Immature natural killer cell (primary cell): ENCODE measurements at regions not wholly inside any gene's neighbourhood (a gene's known extent, or its start where the extent isn't known, plus 50 kb on each side); places are given as distances from the start of the nearest gene placed in this dataset.

ENCODE experiments used
- DNase-seq, 3 donors: peaks; one replicate each; pipeline ENCODE4 v3.0.0; 2022; ENCODE audit warnings: mixed read lengths in 1 of 3
- H3K27ac Mint-ChIP-seq, 6 donors: one replicate each; pipeline ENCODE4 v1.8.0; 2020; ENCODE audit warnings: mixed read lengths in 6 of 6, mild to moderate bottlenecking in 5 of 6, inconsistent platforms in 4 of 6, moderate library complexity in 3 of 6
- H3K27me3 Mint-ChIP-seq, 3 donors: one replicate each; pipeline ENCODE4 v1.8.0; 2020 to 2021; ENCODE audit warnings: low read depth in 3 of 3, mild to moderate bottlenecking in 3 of 3, mixed read lengths in 3 of 3, moderate library complexity in 3 of 3, inconsistent platforms in 1 of 3
- H3K36me3 Mint-ChIP-seq, 3 donors: one replicate each; pipeline ENCODE4 v1.8.0; 2020; ENCODE audit warnings: mixed read lengths in 3 of 3, inconsistent platforms in 2 of 3, mild to moderate bottlenecking in 2 of 3
- H3K4me1 Mint-ChIP-seq, 2 donors: one replicate each; pipeline ENCODE4 v1.8.0; 2020; ENCODE audit warnings: inconsistent platforms in 2 of 2, mild to moderate bottlenecking in 2 of 2, mixed read lengths in 2 of 2, moderate library complexity in 1 of 2
- H3K4me3 Mint-ChIP-seq, 5 donors: one replicate each; pipeline ENCODE4 v1.8.0; 2020; ENCODE audit warnings: mild to moderate bottlenecking in 5 of 5, mixed read lengths in 5 of 5, inconsistent platforms in 3 of 5, moderate library complexity in 3 of 5
- H3K9me3 Mint-ChIP-seq, 6 donors: one replicate each; pipeline ENCODE4 v1.8.0; 2020; ENCODE audit warnings: mild to moderate bottlenecking in 6 of 6, mixed read lengths in 6 of 6, inconsistent platforms in 4 of 6, moderate library complexity in 3 of 6

DNA sequence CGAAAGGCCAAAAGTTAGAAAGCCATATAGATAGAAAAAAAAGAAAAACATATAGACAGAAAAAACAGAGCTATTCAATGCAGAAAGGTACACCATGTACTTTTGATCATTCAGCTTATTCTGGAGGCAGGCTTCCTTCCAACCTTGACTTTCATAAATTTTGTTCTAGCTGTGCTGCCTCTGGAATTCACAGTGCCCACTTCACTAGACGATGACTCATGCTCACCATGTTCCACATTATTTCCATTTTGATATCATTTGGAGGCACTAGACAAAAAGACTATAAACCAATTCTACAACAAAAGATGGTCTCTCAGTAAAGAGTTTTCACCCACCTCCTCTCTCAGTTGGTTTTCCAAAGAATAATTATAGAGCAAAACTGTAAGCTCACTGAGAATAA is 229.0 kb upstream of the IPO5 start:
- Mint-ChIP-seq H3K9me3 (peaks cover 0 to 9% (median 1%) of the 10 kb centered on the region in 6 donors), H3K27me3 (peaks cover 0 to 3% (median 2%) of the 10 kb centered on the region in 3 donors), H3K36me3 (no peaks in the 10 kb centered on the region), H3K27ac (no peak overlapping the region), H3K4me1 (no peaks in the 10 kb centered on the region), H3K4me3 (no peak overlapping the region)
- DNase-seq = no peak

DNA sequence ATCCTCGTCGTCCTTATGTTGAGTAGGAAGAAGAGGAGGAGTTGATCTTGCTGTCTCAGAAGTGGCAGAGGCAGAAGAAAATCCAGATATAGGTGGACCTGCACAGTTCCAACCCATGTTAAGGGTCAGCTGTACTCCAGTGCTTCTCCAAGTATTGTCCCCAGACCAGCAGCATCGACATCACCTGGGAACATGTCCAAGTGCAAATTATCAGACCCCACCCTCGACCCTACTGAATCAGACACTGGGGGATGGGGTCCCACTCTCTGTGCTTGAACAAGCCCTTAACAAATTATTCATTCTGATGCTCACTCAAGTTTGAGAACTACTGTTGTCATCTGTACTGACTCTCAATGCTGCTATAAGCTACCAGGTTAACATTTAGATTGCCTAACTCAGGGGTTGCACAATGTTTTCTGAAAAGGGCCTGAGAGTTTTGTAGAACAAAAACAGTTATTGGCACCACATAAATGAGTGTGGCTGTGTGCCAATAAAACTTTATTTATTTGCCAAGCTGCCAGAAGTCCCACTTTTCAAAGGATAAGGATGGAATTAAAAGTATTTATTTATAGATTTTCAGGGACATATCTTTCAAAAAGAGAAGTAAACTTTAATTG is 226.7 kb upstream of the IPO5 start:
- H3K4me3 Mint-ChIP-seq = no peak overlapping the region
- H3K27ac Mint-ChIP-seq = no peak overlapping the region
- DNase-seq = no peak
- H3K4me1 Mint-ChIP-seq = no peaks in the 10 kb centered on the region
- H3K36me3 Mint-ChIP-seq = no peaks in the 10 kb centered on the region
- H3K9me3 Mint-ChIP-seq = peaks cover 0 to 11% (median 5%) of the 10 kb centered on the region in 6 donors
- H3K27me3 Mint-ChIP-seq = peaks cover 1 to 2% (median 2%) of the 10 kb centered on the region in 3 donors

DNA sequence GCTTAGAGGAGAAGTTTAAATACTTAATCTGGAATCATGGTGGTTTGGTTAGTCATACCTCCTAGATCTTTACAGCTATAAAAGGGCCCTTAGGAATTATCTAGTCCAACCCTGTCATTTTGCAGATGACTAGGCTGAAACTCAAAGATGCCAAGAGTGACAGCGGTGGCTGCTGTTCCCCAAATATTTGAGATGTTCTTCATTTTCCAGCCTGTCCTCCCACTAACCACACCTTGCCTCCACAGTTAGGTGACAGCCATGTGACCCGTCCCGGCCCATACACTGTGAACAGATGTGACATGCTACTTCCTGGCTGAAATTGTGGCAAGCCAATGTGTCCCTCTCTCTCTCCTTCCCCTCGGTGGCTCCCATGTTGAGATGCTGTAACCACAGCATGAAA is 225.5 kb upstream of the IPO5 start:
- H3K36me3 Mint-ChIP-seq = no peaks in the 10 kb centered on the region
- DNase-seq = no peak
- peak overlapping the region in 1 of 5 donors; percentile 15 for H3K4me3 Mint-ChIP-seq
- peak overlapping the region in 1 of 6 donors; percentile 55 for H3K27ac Mint-ChIP-seq
- H3K4me1 Mint-ChIP-seq = no peaks in the 10 kb centered on the region
- peaks cover 0 to 2% (median 1%) of the 10 kb centered on the region in 3 donors for H3K27me3 Mint-ChIP-seq
- H3K9me3 Mint-ChIP-seq = peaks cover 0 to 9% (median 5%) of the 10 kb centered on the region in 6 donors

DNA sequence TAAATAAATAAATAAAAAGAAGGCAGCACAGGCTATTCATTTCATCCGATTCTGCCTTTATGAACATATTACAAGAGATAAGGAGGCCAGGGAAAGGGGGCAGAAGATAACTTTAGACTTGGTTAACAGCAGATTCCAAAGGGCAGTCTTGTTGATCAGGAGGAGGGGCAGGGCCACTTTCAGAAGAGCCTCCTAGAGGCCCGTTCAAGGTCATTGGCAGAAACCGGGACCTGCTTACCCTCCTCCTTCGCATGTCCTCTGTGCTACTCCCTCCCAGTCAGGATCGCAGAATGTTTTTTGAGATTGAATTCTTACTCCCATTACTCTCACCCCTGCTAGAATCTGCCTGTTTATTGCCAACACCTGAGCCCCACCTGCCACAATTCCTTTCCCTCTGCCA is 217.0 kb upstream of the IPO5 start:
- H3K36me3 Mint-ChIP-seq = no peaks in the 10 kb centered on the region
- DNase-seq = no peak
- no peaks in the 10 kb centered on the region for H3K4me1 Mint-ChIP-seq
- peaks cover 2 to 7% (median 3%) of the 10 kb centered on the region in 3 donors for H3K27me3 Mint-ChIP-seq
- no peak overlapping the region for H3K27ac Mint-ChIP-seq
- no peak overlapping the region for H3K4me3 Mint-ChIP-seq
- peaks cover 0 to 6% (median 2%) of the 10 kb centered on the region in 6 donors for H3K9me3 Mint-ChIP-seq

DNA sequence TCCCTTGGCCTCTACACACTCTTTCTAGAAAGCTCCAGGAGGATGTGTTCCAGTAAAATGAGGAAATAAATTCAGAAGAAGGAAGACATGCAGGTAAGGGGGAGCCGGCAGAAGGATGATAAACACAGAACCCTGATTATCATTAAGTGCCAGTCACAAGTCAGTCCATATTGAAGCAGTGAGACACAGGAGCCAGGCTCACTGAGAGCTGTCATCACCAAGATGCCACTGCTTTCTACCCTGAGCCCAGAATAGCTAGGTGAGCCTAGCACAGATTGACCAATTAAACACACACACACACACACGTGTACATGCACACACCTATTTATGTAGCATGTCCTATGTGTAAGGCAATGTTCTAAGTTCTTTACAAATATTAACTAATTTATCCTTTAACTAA is 211.4 kb upstream of the IPO5 start:
- peaks cover 0 to 5% (median 2%) of the 10 kb centered on the region in 3 donors for H3K27me3 Mint-ChIP-seq
- DNase-seq = no peak
- peaks cover 0 to 3% (median 1%) of the 10 kb centered on the region in 6 donors for H3K9me3 Mint-ChIP-seq
- no peaks in the 10 kb centered on the region for H3K36me3 Mint-ChIP-seq
- no peak overlapping the region for H3K27ac Mint-ChIP-seq
- H3K4me3 Mint-ChIP-seq = no peak overlapping the region
- H3K4me1 Mint-ChIP-seq = no peaks in the 10 kb centered on the region

DNA sequence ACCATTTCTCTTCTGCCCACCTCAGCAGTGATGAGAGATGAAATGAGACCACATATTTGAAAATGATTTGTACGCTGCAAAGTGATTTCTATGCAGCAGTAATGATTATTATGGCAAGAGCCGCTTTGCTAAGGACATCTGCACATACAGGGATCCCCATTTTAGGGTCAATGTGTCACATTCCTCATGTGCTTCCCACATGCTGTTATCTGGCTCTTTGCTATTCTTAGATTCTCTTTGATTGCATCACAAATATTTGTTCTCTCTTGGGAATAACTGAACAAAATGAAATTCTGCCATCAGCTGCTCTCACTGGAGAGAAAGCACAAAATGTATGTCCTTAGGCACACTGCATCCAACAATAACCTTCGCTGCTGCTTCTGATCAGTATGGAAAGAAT is 209.5 kb upstream of the IPO5 start:
- no peaks in the 10 kb centered on the region for H3K36me3 Mint-ChIP-seq
- peaks cover 0 to 3% (median 1%) of the 10 kb centered on the region in 6 donors for H3K9me3 Mint-ChIP-seq
- no peaks in the 10 kb centered on the region for H3K4me1 Mint-ChIP-seq
- H3K27ac Mint-ChIP-seq = no peak overlapping the region
- H3K27me3 Mint-ChIP-seq = peaks cover 0 to 4% (median 2%) of the 10 kb centered on the region in 3 donors
- H3K4me3 Mint-ChIP-seq = no peak overlapping the region
- DNase-seq = no peak

DNA sequence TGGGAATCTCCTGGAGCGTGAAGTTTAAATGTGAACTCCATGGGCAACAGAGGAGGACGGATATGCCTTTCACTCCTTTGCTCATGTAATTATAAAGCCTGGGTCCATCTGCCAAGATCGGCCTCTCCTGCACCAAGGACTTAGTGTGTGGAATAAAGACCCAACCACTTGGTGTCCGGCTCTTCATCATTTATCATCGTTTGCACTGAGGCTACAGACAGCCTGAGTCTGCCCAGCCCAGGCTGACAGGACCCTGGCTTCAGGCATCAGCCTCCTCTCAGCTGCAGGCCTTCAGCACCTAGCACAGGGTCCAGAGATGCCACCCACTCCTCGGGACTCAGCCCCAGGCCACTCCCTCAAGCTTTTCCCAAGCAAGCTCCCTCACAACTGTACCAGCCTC is 206.8 kb upstream of the IPO5 start:
- Mint-ChIP-seq H3K4me3 (no peak overlapping the region), H3K27ac (no peak overlapping the region), H3K36me3 (no peaks in the 10 kb centered on the region), H3K4me1 (no peaks in the 10 kb centered on the region), H3K27me3 (peaks cover 0 to 3% (median 2%) of the 10 kb centered on the region in 3 donors), H3K9me3 (peaks cover 0 to 6% (median 0%) of the 10 kb centered on the region in 6 donors)
- no peak for DNase-seq

DNA sequence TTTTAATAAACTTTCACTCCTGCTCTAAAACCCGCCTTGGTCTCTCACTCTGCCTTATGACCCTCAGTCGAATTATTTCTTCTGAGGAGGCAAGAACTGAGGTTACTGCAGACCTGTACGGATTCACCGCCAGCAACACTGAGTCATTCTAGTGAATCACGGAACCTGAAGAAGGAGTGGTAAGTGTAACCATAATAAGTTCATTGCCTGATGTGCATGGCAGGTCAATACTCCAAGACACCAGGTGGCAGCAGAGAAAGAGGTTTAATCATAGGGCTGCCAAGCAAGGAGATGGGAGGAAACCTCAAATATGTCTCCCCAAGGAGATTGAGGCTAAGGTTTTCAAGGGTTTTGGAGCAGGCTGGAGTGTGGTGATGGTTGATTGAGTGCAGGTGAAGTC is 204.3 kb upstream of the IPO5 start:
- no peak for DNase-seq
- Mint-ChIP-seq H3K27me3 (peaks cover 0 to 3% (median 2%) of the 10 kb centered on the region in 3 donors), H3K9me3 (peaks cover 0 to 11% (median 0%) of the 10 kb centered on the region in 6 donors), H3K4me3 (no peak overlapping the region), H3K27ac (no peak overlapping the region), H3K36me3 (no peaks in the 10 kb centered on the region), H3K4me1 (no peaks in the 10 kb centered on the region)

DNA sequence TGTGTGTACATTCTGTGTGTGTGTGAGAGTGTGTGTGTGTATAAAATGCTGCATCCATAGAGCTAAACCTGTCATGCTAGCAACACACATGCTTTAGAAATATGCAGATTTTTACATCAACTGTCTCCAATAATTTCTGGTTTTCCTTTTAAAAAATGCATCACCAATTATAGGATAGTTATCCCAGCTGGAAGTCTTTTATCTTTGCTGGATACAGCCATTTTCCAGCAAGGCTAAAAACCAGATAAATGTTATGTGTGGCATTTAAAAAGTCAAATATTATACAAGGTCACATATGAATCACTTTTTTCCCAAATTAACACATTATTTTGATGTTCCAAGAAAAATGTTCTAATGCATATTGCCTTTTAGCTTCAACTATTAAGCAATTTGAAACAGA is 202.0 kb upstream of the IPO5 start:
- H3K9me3 Mint-ChIP-seq = peaks cover 0 to 12% (median 0%) of the 10 kb centered on the region in 6 donors
- H3K27ac Mint-ChIP-seq = no peak overlapping the region
- DNase-seq = no peak
- no peaks in the 10 kb centered on the region for H3K4me1 Mint-ChIP-seq
- H3K36me3 Mint-ChIP-seq = no peaks in the 10 kb centered on the region
- H3K4me3 Mint-ChIP-seq = no peak overlapping the region
- peaks cover 0 to 4% (median 3%) of the 10 kb centered on the region in 3 donors for H3K27me3 Mint-ChIP-seq

DNA sequence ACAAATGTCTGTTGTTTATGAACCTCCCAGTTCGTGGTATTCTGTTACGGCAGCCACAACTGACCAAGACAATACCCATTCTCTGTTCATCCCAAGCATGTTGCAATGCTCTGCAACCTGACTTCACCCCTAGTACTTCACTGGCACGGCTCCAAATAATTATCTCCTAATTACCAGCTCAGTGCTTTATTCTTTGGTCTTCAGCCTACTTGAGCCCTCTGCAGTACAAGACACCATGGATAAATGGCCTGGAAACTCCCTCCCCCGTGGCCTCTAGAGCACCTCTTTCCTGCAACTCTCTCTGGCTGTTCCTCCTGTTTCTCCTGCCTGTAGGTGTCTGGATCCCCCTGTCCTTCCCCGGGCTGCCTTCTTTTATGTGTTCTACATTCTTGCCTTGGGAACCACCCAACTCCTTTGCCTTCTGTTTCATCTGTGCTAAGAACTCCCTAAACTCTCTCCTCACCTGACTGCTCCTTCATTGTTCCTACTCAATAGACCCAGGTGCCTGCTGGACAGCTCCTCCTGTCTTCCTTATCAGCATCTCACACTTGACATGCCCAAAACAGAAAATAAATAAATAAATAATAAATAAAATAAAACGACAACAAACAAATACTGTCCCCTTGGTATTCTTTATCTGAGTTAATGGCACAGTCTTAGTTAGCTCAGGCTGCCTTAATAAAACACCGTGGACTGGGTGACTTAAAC is 200.4 kb upstream of the IPO5 start:
- Mint-ChIP-seq H3K4me1 (no peaks in the 10 kb centered on the region), H3K36me3 (no peaks in the 10 kb centered on the region)

DNA sequence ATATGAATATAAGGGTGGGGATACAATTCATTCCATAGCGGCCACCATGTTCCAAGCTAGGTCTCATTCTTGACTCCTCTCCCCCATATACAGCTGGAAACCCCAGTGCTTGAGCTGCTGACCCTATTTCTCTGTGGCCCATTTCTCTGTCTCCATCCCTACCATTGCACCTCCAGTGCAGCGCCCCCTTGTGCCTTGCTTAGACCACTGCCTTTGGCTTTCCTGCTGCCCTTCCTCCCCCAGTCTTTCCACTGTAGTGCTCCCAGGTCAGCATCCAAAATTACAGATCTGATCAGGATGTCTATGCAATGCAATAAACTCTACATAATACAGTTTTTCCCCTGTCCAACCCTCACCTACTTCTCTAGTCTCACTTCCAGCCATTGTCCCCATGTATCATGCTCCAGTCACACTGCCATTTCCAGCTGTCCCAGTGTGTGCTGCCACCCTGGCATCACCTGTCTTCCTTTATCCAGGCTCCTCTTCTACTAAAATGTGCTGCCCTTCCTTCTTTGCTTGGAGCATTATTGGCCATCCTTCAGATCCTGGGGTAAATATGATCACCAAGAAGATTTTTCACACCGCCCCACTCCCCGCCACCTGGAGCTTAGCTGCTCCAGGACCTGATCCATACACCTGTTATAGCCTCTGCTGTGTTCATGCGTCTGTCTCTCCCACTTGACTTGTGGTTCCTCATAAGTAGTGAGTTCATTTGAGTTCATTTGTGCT is 199.4 kb upstream of the IPO5 start:
- H3K27me3 Mint-ChIP-seq = peaks cover 1 to 4% (median 4%) of the 10 kb centered on the region in 3 donors
- no peak for DNase-seq
- H3K4me1 Mint-ChIP-seq = no peaks in the 10 kb centered on the region
- peaks cover 0 to 14% (median 0%) of the 10 kb centered on the region in 6 donors for H3K9me3 Mint-ChIP-seq
- H3K4me3 Mint-ChIP-seq = no peak overlapping the region
- H3K27ac Mint-ChIP-seq = peak overlapping the region in 1 of 6 donors; percentile 43
- H3K36me3 Mint-ChIP-seq = no peaks in the 10 kb centered on the region

More for the DNA sequence above, 200.4 kb upstream of the IPO5 start:
- no peak for DNase-seq
- H3K27me3 Mint-ChIP-seq = peaks cover 1 to 4% (median 3%) of the 10 kb centered on the region in 3 donors
- H3K9me3 Mint-ChIP-seq = peaks cover 0 to 12% (median 0%) of the 10 kb centered on the region in 6 donors
- no peak overlapping the region for H3K4me3 Mint-ChIP-seq
- H3K27ac Mint-ChIP-seq = no peak overlapping the region

DNA sequence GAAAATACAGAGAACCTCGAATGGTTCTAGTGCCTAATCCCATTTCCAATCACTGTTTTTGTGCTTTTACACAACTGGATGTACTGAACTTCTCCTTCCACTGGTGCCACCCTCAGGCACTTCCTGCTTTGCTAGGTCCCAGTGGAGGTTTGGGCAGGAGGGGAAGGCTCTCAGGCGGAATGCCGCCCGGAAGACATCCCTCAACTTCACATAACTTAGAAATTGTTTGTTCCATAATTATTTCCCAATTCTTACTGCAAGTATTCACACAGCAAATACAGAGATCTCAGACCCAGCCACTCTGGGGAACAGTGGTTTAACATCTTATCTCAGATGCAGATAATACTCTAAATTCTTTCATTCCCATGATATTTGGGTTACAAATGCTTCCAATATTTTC is 195.7 kb upstream of the IPO5 start:
- no peak overlapping the region for H3K27ac Mint-ChIP-seq
- no peak for DNase-seq
- no peaks in the 10 kb centered on the region for H3K36me3 Mint-ChIP-seq
- H3K9me3 Mint-ChIP-seq = peaks cover 0 to 9% (median under 1%) of the 10 kb centered on the region in 6 donors
- peaks cover 1 to 2% (median 2%) of the 10 kb centered on the region in 3 donors for H3K27me3 Mint-ChIP-seq
- H3K4me1 Mint-ChIP-seq = no peaks in the 10 kb centered on the region
- no peak overlapping the region for H3K4me3 Mint-ChIP-seq

DNA sequence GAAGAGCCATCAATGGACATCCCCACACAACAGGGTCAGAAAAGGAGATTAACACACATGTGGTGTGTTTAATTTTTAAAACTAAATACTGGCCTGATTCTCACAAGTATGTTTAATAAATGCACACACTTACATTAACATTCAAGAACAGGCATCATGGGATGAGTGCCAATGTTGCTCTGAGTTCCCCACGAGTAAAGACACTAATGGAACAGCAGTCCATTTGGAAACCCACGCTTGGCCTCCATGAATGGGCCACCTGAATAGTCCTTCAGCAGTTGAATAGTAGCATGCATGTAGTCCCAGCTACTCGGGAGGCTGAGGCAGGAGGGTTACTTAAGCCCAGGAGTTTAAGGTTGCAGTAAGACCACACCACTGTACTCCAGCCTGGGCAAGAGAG is 195.2 kb upstream of the IPO5 start:
- H3K27me3 Mint-ChIP-seq = peaks cover 1 to 2% (median 2%) of the 10 kb centered on the region in 3 donors
- no peaks in the 10 kb centered on the region for H3K4me1 Mint-ChIP-seq
- no peak for DNase-seq
- no peaks in the 10 kb centered on the region for H3K36me3 Mint-ChIP-seq
- H3K27ac Mint-ChIP-seq = no peak overlapping the region
- peaks cover 0 to 9% (median under 1%) of the 10 kb centered on the region in 6 donors for H3K9me3 Mint-ChIP-seq
- H3K4me3 Mint-ChIP-seq = no peak overlapping the region
